NCI-H1694 (cell line): ENCODE measurements at regions not wholly inside any gene's neighbourhood (a gene's known extent, or its start where the extent isn't known, plus 50 kb on each side); places are given as distances from the start of the nearest gene placed in this dataset.
"Not testable (repeated sequence)": the region's sequence is repeated elsewhere in the genome, so short reads cannot be mapped to it uniquely, and the experiment has no call there.

Source experiments
- DNase-seq: peaks from one replicate; lab custom pipeline; 2025; lab: John Stamatoyannopoulos, UW

DNA sequence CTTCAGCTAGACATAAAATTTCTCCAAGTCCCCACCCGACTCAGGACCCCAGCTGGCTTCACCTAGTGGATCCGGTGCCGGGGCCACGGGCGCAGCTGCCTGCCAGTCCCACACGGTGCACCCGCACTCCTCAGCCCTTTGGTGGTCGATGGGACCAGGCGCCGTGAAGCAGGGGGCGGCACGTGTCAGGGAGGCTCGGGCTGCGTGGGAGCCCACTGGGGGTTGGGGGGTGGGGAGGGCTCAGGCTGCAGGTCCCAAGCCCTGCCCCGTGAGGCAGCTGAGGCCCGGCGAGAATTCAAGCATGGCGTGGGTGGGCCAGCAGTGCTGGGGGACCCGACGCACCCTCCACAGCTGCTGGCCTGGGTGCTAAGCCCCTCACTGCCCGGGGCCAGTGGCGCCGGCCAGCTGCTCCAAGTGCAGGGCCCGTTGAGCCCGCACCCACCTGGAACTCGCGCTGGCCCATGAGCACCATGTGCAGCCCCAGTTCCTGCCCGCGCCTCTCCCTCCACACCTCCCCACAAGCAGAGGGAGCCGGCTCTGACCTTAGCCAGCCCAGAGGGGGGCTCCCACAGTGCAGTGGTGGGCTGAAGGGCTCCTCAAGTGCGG lies 747.0 kb downstream of the FAM181B start:
- no peak for DNase-seq

DNA sequence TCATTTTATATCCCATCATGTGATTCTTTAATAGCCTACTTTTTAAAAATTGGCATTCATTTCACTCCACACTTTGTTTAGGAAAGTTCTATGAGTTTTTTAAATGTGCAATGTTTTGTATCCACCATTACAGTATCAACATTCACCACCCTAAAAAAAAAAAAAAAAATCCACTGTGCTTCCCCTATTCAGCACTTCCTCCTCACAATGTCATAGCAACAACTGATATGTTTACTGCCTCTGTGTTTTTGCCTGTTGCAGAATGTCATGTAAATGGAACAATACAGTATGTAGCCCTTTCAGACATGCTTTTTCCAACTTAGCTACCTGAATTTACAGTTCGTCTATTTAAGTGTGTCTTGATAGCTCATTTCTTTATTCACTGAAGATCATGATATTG lies 754.2 kb downstream of the FAM181B start:
- DNase-seq = no peak

DNA sequence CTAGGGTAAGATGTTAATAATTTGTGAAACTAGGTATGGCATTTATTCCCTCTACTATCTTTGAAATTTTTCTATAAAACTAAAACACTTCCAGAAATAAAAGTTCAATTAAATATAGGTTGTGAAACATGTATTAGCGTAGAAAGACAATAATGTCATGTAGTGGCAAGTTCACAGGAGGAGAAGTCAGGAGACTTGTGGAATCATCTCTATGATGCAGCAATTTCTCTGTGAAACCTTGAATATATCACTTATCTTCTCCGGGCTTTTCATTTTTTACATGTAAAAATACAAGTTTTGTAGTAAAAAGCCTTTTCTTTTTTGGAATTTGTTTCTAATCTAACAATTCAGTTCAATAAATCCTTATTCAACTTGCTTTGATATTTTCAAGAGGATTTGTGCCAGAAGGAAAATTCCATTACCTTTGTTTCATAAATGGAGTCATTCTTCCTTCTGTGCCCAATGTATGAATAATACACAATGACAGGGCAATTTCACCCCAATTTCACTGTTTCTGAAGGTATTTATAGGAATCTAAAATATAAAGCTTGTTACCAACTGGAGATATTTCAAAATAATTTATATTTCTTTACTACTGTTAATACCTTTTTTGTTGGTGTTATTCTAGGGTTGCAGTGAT lies 758.3 kb downstream of the FAM181B start:
- no peak for DNase-seq

DNA sequence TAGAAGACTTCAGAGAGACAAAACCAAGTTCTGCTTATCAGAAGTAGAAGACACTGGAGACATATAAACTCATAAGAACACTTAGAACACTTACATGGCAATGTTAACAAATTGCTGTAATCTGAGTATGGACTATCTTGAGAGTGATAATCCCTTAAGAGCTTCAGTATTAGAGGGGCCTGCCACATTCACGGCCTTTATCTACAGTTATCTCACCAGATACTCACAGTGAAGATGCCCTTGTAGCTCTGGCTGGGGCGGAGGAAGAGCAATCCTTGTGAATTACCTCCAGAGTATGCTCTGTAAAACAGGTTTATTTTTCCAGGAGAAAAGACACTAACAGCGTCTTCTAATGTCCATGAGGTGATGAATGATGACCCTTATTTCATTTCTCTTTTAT lies 762.8 kb downstream of the FAM181B start:
- DNase-seq = no peak

DNA sequence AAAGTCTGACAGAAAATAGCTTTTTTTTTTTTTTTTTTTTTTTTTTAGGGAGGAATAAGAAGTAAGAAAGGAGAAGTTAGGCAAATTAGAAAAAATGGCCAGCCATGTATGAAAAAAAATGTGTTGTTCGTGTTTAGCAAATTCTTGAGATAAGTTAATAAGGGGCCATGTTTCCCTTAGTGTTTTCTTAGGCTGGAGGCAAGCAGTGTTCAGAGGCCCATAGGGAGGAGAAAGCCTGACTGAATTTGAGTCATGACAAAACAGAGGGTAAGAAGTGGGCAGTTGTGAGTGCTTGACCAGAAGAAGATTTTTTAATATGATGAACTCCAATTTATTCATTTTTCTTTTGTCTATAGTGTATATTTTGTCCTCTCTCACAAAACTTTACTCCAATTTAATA lies 766.4 kb downstream of the FAM181B start:
- DNase-seq = no peak

DNA sequence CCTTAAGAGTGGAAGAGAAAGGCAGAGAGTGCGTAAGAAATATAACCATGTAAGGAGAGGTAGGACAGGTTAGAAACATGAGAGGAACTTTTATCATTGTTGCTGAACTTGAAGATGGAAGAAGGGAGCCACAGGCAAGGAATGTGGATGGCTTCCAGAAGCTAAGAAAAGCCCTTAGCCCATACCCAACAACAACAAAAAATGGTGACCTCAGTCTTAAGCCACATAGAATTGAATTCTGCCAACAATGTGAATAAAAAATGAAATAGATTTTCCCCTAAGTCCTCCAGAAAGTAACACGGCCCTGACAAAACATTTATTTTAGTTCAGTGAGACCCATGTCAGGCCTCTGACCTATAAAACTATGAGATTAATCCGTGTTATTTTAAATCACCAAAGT lies 767.3 kb downstream of the FAM181B start:
- DNase-seq = no peak

DNA sequence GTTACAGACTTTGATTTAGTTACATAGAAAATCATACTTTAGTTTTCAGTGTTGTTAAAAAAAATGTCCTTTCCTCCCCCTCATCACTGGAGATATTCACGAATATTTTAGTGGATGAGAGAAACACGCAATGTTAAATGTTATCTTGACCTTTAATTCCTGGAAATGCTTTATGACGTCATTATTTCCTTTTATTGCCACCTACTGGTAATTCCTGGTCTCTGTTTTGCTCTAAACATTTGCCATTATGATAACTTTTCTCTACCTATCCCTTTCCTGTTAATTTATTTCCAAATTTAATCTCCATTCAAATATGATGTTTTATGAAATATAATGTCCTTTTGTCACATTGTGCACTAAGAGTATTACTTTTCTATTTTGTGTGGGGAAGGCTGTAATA lies 770.6 kb downstream of the FAM181B start:
- DNase-seq = no peak

DNA sequence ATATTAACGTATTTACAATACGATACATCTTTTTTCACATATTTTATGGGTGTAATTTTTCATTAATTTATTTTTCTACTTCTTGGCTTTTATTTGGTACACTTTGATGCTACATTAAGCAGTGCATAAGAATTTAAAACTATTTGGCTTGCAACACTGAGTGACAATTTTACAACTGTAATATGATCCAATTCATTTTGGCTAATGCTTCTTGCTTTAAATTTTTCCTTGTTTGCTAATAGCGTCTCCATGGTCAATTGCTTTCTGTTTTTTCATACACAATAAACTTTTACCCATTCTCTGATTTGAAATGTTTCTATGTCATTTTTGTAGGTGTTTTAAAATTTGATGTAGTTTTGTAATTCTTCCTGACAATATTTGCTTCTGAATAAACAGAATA lies 773.2 kb downstream of the FAM181B start:
- DNase-seq = no peak

DNA sequence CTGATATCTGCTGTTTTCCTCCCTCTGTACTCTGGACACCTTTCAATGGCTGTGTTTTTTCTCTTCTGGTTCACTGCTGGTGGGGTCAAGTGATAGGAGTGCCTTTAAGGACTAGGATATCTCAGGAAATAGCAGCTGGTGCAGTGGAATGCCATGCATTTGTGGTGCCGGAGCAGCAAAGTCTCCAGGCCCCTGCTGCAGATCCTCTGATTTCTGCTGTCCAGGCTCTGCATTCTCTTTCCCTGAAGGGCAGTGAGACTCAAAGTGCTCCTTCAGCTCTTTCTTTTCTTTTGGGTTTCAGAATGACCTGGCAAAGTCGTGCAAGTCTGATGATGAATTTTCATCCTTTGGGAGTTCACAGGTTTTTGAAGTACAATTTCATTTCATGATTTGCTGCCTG lies 774.3 kb downstream of the FAM181B start:
- no peak for DNase-seq

DNA sequence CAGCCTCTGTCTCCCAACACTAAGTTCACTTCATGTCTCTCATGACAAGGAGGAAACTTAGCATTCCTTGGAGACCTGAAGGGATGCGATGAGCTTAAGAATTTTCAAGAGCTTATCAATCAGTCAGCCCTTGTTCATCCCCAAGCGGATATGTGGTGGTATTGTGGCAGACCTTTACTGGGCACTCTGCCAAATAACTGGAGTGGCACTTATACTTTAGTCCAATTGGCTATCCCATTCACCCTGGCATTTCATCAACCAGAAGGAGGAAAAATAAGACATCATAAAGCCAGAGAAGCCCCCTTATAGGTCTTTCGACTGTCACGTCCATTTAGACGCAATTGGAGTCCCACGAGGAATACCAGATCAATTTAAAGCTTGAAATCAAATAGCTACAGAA lies 779.4 kb downstream of the FAM181B start:
- DNase-seq = not testable (repeated sequence)

DNA sequence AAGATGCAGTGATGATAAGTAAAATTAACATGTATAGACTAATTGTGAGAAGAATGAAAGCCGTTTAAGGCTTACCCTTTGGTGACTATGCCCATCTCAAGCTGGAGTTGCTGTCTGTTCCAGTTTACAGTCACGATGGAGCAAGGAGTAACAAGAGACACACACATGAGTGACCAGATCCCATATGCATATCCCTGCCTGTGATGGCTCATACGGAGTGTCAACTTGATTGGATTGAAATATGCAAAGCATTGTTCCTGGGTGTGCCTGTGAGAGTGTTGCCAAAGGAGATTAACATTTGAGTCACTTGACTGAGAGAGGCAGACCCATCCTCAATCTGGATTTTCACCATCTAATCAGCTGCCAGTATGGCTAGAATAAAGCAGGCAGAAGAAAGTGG lies 786.8 kb downstream of the FAM181B start:
- DNase-seq = no peak

DNA sequence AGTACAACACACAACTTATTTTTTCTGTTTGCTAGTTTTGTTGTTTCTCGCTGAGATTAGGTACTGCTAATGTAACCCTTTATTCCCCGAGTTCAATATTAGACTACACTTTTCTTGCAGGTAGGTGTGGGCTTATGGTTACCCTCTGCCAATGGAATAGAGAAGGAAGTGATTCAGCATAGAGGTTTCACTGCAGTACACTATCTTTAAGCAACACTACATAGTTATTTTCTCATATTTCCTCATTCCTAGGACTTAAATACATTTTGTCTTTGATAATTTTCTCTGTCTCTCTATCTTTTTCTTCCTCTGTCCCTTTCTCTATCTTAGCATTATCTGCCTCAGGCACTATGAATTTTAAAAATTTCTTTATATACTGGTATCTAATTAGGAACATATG lies 791.0 kb downstream of the FAM181B start:
- no peak for DNase-seq

DNA sequence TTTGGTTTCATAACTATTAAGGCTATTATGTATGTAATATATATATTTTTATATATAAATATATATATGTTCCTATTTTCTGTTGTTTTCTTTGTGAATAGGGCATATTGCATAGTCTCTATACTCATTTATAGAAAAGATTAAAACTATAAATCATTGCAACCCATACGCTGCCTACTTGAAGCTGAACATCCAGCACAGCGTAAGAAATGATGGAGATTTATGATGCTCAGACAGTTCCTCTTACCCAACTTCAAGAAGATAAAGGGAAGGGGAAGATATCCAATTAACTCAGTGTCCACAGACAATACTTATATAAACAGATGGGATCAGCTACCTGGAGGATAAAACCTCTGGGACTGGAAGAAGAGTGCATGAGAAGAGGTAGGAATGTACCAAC lies 791.7 kb downstream of the FAM181B start:
- no peak for DNase-seq

DNA sequence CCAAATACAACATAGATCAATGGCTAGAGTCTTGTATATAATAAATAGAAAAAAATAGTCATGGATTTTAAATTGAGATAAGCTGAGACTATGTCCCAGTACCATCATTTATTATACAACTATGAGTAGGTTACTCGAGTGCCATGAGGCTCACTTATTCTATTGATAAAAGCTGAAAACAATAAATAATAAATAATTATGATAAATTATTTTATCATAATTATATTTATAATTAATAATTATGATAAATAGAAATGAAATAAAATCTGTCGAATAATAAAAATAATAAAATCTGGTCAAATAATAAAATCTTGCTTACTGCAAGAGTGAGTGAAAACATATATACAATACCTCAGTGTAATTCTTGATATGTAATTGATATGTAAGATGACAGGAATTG lies 801.4 kb downstream of the FAM181B start:
- no peak for DNase-seq

DNA sequence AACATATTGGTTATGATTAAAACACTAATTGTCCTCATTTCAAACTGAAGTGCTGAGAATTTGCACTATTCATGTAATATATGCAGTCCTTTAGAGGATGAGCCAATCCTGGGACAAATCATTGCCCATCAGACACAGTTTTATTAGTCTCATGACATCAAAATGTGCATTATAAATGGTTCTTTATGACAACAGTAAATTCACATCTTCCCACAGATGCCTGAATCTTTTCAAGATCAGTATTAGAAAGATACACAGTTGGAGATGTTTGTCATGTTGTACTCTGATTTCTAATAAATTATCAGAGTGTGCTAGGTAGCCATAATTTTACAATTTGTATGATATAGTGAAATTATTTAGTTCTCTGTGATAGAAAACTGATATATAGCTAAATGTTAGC lies 813.5 kb downstream of the FAM181B start:
- DNase-seq = no peak

DNA sequence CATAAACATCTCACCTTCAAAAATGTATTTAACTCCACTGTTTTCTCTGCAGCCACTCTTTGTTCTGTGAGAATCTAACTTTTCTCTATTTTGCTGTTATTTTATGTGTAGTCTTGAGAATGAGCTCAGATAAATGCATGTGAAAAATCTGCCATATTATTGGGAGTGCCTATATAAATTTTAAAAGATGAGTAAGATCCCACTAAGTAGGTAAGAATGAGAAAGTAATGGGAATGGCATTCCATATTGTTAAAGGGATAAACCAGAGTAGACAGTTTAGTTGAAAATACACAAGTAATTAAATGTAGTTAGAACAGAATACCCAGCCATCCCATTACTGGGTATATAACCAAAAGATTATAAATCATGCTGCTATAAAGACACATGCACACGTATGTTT lies 817.2 kb downstream of the FAM181B start:
- no peak for DNase-seq

DNA sequence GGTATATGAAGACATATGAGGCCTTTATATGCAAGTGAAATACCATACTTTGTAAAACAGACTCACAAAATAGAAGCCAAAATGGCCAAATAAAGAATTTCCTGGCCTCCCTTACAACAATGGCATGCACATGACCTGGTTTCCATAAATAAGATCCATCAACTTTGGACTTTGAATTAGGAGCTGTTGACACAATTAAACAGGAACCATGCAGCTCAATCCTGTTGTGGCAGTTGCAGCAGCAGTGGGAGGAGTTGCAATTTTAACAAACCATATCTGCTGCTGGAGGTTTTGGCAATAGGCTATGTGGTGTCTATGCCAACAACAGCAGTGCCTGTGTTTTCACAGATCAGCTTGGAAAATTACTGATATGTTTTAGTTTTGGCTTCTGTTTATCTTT lies 818.6 kb downstream of the FAM181B start:
- DNase-seq = no peak

DNA sequence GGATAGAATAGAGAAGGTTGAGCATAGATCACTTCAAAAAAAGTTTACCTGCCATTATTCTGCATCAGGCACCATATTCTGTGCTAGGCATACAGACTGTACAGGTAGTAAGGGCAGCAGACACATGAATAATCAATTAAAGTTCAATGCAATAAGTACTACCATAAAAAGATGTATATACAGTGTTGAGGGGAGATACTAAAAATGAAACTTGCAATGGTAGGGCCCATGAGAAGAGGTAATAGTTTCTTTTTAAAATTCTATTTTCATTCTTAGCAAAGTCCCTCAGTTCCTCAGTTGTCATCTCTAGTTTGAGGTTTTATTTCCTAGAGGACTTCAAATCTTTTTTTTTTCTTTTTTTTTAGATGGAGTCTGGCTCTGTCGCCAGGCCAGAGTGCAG lies 819.9 kb downstream of the FAM181B start:
- no peak for DNase-seq

DNA sequence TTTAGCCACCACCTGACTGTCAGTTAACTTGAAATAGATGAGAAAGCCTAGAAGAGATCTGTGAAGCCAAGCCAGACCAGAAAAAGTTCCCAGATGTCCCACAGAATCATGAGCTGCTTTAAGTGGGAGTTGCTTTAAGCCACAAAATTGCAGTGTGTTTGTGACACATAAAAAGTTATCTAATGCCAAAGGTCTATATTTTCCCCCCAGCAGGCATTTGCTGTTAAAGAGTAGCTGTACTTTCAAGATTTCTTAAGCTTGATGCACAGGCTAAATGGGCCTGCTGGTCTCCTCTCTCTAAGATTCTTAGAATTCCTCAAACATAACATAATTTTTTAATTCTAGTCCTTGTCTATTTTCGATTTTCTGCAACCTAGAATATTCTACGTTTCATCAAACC lies 825.7 kb downstream of the FAM181B start:
- no peak for DNase-seq

DNA sequence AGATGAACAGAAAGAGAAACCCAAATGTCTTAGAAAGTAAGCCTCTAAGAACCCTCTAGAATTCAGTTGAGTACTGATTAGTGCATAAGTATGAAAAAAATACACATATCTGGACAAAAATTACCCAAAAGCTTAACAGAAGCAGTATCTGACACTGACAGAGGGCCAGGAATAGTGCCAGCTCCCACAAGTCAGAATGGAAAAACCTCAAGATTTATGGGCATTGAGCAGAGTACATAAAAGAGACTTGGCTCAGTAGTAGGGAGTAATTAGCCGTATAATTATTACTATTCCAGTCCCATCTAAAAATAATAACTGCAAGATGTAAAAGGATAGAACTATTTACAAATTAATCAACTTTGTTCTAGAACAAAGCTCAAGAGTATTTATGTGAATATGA lies 834.5 kb downstream of the FAM181B start:
- DNase-seq = no peak

DNA sequence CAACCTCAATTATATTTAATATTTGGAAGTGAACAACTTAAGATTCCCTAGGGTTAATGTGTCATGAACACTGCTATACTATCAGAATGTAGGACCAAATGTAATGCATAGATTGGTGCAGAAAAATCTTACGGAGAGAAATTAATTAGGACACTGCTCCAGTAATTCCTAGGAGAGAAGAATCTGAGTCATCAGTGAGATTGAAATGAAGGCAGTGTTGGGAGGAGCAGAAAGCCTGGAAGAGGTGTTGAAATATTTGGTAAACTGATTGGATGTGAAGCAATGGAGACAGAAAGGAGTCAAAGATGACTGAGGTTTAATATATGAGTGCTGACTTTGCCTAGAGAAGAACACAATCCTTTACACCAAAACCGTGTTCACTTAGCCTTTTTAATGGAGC lies 836.0 kb downstream of the FAM181B start:
- no peak for DNase-seq

DNA sequence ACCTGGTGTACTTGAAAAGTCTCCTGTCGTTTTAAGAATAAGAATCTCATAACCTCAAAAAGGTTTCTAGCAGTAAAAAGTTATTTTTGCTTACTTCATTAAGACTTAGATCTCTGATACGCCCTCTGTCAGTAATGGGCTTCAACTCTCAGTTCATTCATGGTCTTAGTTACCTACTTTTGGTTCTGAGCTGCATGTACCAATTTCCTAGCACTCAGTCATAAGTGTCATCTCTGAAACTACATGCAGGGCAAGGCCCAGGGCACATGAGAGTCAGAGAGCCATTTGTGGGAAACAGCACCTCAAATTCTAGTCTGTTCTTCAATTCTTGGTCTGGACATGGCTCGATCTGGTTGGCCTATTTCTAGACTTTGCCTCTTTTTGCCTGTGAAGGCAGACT lies 838.4 kb downstream of the FAM181B start:
- no peak for DNase-seq

DNA sequence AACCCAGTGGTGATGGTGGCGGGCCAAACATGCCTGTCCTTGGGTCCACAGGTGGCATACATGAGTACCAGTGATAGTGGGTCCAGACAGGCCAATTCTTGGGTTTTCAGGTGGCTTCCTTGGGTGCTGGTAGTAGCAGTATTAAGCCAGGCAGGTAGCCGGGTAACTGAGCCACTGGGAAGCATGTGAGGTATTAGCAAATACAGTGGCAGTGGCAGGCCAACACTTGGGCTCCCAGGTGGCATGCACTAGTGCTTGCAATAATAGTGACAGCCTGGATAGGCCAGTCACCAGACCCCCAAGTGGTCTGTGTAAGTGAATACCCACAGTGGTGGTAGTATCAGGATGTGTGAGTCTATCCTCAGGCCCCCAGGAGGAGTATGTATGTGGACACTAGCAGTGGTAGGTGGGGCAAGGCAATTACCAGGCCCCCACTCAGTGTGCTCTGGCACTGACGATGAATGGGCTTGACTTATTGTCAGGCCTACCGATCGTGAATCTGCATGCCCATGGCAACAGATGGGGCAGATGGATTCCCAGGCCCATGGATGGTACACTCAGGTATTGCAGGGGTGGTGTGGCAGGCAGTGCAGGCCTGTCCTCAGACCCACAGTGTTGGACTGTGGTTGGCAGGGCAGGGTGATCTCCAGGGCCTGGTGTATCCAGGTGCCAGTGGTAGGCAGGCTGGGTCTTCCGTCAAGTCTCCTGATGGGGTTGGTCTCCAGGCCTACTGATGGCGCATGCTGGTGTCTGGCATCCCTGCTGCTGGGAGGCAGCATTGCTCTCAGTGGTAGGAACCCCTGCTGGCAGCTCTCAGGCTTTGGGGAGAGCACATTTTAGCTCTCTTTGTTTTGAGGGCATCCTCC lies 840.7 kb downstream of the FAM181B start:
- DNase-seq = no peak
